ENCODE measurements at regions not wholly inside any gene's neighbourhood (a gene's known extent, or its start where the extent isn't known, plus 50 kb on each side); places are given as distances from the start of the nearest gene placed in this dataset.

GRCh38 chr14:87640553-87640952 is 352.4 kb downstream of the GALC start:
- intact Hi-C loops (cut with DNase I): no loop called here
- Histone ChIP-seq H3K27me3 (no peaks in the 10 kb centered on the region), H3K4me3 (no peak overlapping the region), H3K27ac (no peak overlapping the region), H3K36me3 (no peaks in the 10 kb centered on the region), H3K4me1 (no peaks in the 10 kb centered on the region), H3K9me3 (no peaks in the 10 kb centered on the region)
- ATAC-seq (no peak), DNase-seq (no peak), FAIRE-seq (no peak)
- TF ChIP-seq CTCF (IDR thresholded peaks at IDR 0.05): no peak

- 86 to 92% methylated on average over 3 of the region's 3 CpGs for WGBS, 2 donors
- no peak for ATAC-seq
- no peak for FAIRE-seq
These were observed 354.8 kb downstream of the GALC start for GRCh38 chr14:87638196-87638595.

GRCh38 chr14:87635442-87635841 is 357.5 kb downstream of the GALC start:
- H3K4me1 ChIP-seq: no peaks in the 10 kb centered on the region
- no peak overlapping the region for H3K27ac ChIP-seq
- H3K4me3 ChIP-seq: no peak overlapping the region
- no peak for DNase-seq
- no peak for ATAC-seq
- intact Hi-C loops (cut with DNase I): no loop called here
- H3K27me3 ChIP-seq: no peaks in the 10 kb centered on the region
- no peak for FAIRE-seq
- H3K36me3 ChIP-seq: no peaks in the 10 kb centered on the region
- 44 to 51% methylated on average over 3 of the region's 3 CpGs for WGBS, 2 donors
- H3K9me3 ChIP-seq: no peaks in the 10 kb centered on the region
- TF ChIP-seq CTCF (IDR thresholded peaks at IDR 0.05): no peak

More at GRCh38 chr14:87638196-87638595, 354.8 kb downstream of the GALC start:
- H3K27me3 ChIP-seq: no peaks in the 10 kb centered on the region
- intact Hi-C loops (cut with DNase I): no loop called here
- H3K4me1 ChIP-seq: no peaks in the 10 kb centered on the region
- TF ChIP-seq CTCF (IDR thresholded peaks at IDR 0.05): no peak
- DNase-seq: no peak
- H3K27ac ChIP-seq: no peak overlapping the region
- no peaks in the 10 kb centered on the region for H3K36me3 ChIP-seq
- H3K9me3 ChIP-seq: no peaks in the 10 kb centered on the region
- H3K4me3 ChIP-seq: no peak overlapping the region

GRCh38 chr14:87632796-87633195 is 360.2 kb downstream of the GALC start:
- H3K27ac ChIP-seq: no peak overlapping the region
- H3K4me1 ChIP-seq: peaks cover 0 to 4% (median 0%) of the 10 kb centered on the region in 3 donors
- H3K4me3 ChIP-seq: no peak overlapping the region
- intact Hi-C loops (cut with DNase I): no loop called here
- H3K27me3 ChIP-seq: no peaks in the 10 kb centered on the region
- no peak for FAIRE-seq
- H3K9me3 ChIP-seq: no peaks in the 10 kb centered on the region
- no peak for ATAC-seq
- WGBS, 2 donors: 88 to 90% methylated on average over 4 of the region's 4 CpGs
- no peak for TF ChIP-seq CTCF (IDR thresholded peaks at IDR 0.05)
- H3K36me3 ChIP-seq: no peaks in the 10 kb centered on the region
- no peak for DNase-seq

GRCh38 chr14:87630846-87631245 is 362.1 kb downstream of the GALC start:
- intact Hi-C loops (cut with DNase I): no loop called here
- Histone ChIP-seq H3K36me3 (no peaks in the 10 kb centered on the region), H3K27me3 (no peaks in the 10 kb centered on the region), H3K4me3 (no peak overlapping the region), H3K4me1 (peaks cover 0 to 4% (median 0%) of the 10 kb centered on the region in 3 donors), H3K9me3 (no peaks in the 10 kb centered on the region), H3K27ac (no peak overlapping the region)
- no peak for FAIRE-seq
- no peak for TF ChIP-seq CTCF (IDR thresholded peaks at IDR 0.05)
- 42 to 50% methylated on average over 4 of the region's 4 CpGs for WGBS, 2 donors
- DNase-seq: no peak
- no peak for ATAC-seq
